ENCODE measurements at regions not wholly inside any gene's neighbourhood (a gene's known extent, or its start where the extent isn't known, plus 50 kb on each side); places are given as distances from the start of the nearest gene placed in this dataset.
"Not testable (repeated sequence)": the region's sequence is repeated elsewhere in the genome, so short reads cannot be mapped to it uniquely, and the experiment has no call there.

DNA sequence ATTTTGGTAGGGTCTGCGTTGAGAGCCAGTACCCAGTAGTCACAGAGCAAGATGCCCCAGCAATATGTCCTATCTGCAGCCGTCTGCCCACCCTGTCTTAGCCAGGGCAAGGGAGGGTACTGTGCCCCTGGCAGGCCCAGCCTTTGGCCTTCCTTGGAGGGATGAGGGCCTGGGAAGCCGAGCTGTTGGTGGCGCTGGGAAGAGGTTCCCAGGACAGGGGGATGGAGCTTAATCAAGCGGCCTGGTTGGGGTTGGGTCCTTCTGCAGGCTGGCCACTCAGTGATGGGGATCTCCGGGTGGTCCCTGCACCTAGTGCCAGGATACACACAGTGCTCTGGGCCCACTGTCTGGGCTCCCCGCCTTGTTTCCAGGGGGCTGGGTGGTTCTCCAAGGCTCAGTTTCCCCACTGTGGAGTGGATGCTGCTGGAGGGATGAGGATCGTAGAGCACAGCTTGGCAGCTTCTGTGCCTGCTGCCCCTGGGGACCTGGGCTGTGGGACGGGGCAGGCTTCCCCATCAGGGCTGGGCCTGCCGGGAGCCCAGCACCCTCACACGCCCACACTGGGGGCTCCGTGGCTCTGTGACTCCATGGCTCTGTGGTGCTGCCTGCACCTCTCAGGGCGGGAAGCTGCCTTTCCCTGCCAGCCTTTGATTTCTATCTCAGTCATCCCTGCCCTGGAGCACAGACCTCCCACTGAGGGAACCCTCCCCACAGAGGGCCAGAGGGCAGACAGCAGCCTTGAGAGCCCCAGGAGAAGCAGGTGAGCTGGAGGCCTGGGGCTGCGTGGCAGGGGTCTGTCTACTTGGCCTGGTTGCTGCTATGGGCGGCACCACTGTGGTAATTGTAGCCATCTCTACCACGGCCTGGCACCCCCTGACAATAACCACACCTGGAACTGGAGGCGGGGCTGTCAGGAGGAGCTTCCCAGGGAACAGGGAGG, 357.0 kb downstream of the TMEM121 start:
- TF ChIP-seq, protein P1, sequence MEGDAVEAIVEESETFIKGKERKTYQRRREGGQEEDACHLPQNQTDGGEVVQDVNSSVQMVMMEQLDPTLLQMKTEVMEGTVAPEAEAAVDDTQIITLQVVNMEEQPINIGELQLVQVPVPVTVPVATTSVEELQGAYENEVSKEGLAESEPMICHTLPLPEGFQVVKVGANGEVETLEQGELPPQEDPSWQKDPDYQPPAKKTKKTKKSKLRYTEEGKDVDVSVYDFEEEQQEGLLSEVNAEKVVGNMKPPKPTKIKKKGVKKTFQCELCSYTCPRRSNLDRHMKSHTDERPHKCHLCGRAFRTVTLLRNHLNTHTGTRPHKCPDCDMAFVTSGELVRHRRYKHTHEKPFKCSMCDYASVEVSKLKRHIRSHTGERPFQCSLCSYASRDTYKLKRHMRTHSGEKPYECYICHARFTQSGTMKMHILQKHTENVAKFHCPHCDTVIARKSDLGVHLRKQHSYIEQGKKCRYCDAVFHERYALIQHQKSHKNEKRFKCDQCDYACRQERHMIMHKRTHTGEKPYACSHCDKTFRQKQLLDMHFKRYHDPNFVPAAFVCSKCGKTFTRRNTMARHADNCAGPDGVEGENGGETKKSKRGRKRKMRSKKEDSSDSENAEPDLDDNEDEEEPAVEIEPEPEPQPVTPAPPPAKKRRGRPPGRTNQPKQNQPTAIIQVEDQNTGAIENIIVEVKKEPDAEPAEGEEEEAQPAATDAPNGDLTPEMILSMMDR (conservative IDR thresholded peaks at IDR 0.05; ENCODE audit: low read length) = no peak
- DNase-seq (ENCODE audit: low read depth) = no peak
- H3K4me3 ChIP-seq (ENCODE audit: low read length) = no peak overlapping the region

DNA sequence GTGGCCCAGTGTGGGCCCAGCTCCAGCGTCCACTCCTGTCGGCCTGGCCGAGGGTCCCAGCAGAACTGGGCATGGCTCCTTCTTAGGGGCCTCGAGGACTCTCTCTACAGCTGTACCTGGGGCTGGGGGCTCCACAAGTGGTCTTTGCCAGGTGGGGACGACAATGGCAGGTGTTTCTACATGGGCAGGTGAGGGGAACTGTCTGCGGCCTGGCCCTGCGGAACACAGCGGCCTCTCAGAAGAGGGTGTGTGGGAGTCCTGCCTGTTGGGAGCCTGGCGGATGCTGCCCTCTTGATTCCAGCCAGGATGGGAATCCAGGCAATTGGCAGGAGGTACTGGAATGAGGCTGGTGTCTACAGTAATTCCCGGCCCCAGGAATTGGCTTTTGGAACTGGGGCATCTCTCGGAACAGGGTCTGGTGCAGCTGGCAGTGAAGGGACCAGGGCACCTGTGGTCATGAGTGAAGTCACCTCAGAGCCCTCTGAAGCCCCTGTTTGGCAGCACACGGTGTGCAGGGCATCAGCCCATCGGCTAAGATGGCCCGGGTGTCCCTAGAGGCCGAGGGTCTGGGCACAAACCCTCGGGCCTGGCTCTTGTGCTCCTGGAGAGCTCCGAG, 357.9 kb downstream of the TMEM121 start:
- H3K4me3 ChIP-seq (ENCODE audit: low read length); DNase-seq (ENCODE audit: low read depth): not testable (repeated sequence)

DNA sequence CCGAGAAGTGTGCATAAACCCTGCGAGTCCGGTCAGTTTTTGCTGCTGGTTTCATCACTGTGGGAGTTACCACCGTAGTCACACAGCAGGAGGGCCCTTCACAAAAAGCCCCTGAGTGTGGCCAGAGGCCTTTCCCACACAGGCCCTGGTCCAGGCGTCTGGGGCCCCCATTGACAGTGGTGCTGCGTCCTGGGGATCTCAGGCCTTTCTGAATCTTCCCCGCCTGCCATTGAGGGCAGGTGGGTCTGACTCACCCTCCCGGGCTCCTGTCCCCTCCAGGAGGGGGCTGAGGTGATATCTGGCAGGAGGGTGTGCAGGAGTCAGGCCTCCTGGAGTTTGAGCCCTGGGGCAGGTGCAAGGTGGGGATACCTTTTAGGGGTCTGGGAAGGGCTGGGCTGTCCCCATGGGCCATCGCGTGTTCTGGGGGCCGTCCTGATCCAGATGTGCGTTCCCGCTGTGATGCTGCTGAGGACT, 358.5 kb downstream of the TMEM121 start:
- TF ChIP-seq, protein P1 (conservative IDR thresholded peaks at IDR 0.05; ENCODE audit: low read length) = no peak
- DNase-seq (ENCODE audit: low read depth) = no peak
- no peak overlapping the region for H3K4me3 ChIP-seq (ENCODE audit: low read length)

DNA sequence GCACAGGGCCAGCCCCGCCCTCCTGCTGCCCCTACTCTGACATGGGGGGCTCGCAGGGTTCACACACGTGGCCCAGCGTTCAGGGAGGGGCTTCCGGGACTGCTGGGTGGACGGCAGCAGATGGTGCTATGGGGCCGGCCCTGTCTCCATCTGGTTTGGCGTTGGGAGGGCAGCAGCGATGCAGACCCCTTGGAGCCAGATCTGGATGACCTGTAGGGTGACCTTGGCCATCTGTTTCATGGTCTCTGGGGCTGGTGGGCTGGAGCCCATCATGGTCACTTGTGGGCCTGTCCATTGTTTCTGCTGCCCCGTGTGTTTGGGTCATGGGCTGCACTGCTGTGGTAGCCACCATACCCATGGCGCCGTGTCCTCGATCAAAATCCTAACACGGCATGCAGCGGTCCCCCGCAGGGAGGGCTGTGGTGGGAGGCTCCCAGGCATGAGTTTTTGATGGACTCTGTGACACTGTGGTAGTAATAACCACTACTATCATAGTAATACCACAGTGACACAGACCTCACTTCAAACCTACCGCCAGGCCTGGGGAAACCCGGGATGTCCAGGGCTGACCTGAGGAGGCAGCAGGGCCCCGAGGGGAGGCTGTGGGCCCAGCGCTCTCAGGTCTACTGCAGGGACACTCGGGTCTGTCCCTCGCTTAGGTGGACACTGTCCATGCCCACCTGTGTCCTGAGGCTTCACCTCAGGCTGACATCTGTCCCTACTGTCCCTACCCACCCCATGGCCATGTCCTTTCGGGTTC, 359.4 kb downstream of the TMEM121 start:
- no peak overlapping the region for H3K4me3 ChIP-seq (ENCODE audit: low read length)
- no peak for DNase-seq (ENCODE audit: low read depth)
- TF ChIP-seq, protein P1 (conservative IDR thresholded peaks at IDR 0.05; ENCODE audit: low read length) = no peak

DNA sequence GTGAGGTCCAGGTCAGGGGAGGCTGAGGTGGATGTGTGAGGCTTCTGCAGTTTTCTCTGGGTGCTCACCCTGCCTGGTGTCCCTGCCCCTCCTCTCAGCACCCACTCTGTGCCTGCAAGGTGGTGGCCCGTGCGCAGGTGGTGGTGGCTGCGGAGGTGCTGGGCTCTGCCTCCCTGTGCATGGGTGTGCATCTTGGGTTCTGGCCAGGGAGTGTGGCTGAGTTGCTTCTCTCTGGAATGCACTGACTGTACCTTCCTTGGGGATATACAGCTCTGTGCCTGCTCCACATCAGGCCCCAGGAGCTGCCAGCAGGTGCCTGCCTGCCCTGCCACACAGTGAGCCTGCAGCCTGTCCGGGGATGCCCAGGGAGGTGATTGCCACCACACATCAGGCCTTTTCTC, 360.4 kb downstream of the TMEM121 start:
- DNase-seq (ENCODE audit: low read depth); H3K4me3 ChIP-seq (ENCODE audit: low read length): not testable (repeated sequence)

DNA sequence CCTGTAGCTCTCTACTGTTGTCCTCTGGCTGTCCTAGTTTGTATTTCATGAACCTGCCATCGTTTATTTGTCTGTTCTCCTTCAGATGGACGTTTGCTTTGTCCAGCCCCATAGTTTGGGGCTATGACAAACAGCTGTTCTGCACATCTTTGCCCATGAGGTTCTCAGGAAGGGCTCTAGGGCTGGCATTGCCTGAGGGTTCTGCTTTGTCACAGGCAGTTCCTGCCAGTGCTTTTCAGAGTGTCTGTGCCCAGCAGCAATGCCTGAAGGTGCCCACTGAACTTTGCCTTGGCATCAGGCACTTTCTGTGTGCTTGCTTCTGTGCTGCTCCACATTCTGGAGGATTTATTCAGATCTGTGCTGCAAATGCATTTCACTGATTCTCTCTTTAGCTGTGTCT, 361.3 kb downstream of the TMEM121 start:
- H3K4me3 ChIP-seq (ENCODE audit: low read length) = no peak overlapping the region
- DNase-seq (ENCODE audit: low read depth) = no peak
- TF ChIP-seq, protein P1 (conservative IDR thresholded peaks at IDR 0.05; ENCODE audit: low read length) = no peak

DNA sequence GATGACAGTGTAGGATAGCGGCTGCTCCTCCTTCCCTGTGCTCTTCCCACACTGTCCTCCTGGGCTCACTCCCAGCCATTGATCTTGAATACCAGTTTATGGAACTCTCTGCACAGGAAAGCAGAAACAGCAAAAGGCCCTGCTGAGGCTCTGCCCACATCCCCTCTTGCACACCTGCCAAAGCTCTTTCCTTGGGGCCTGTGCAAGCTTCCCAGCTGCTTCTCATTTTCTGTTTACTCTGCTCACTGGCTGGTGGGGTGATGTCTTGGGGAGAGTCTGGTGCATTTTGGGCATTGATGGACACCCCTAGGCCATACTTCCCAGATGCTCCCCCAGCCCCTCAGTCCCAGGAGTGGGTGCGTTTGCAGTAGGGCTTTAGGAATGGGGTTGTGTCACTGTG, 361.8 kb downstream of the TMEM121 start:
- TF ChIP-seq, protein P1 (conservative IDR thresholded peaks at IDR 0.05; ENCODE audit: low read length) = no peak
- no peak for DNase-seq (ENCODE audit: low read depth)
- no peak overlapping the region for H3K4me3 ChIP-seq (ENCODE audit: low read length)
